ENCODE measurements at regions not wholly inside any gene's neighbourhood (a gene's known extent, or its start where the extent isn't known, plus 50 kb on each side); places are given as distances from the start of the nearest gene placed in this dataset.
A peak's percentile ranks its signal among the peaks of the same experiment; 100 is the strongest.

GRCh38 chr6:144753023-144753705, 468.0 kb downstream of the UTRN start:
- peak overlapping the region; percentile 42 for H3K4me3 Mint-ChIP-seq (ENCODE audit: unreplicated experiment)
- peak overlapping the region; percentile 62 for H3K27ac Mint-ChIP-seq (ENCODE audit: unreplicated experiment)
- DNase-seq = no peak
- H3K9me3 Mint-ChIP-seq (ENCODE audit: unreplicated experiment) = peaks cover 1% of the 10 kb centered on the region
- no peaks in the 10 kb centered on the region for H3K36me3 Mint-ChIP-seq (ENCODE audit: unreplicated experiment)
- H3K27me3 Mint-ChIP-seq (ENCODE audit: unreplicated experiment) = no peaks in the 10 kb centered on the region
- TF ChIP-seq CTCF (IDR thresholded peaks at IDR 0.05; ENCODE audit: partially characterized antibody, unreplicated experiment) = no peak
- peaks cover 17% of the 10 kb centered on the region for H3K4me1 Mint-ChIP-seq (ENCODE audit: low read depth, unreplicated experiment)

GRCh38 chr6:144756469-144756868, 471.3 kb downstream of the UTRN start:
- DNase-seq = no peak
- Mint-ChIP-seq H3K4me3 (ENCODE audit: unreplicated experiment) (no peak overlapping the region), H3K27ac (ENCODE audit: unreplicated experiment) (no peak overlapping the region), H3K36me3 (ENCODE audit: unreplicated experiment) (no peaks in the 10 kb centered on the region), H3K9me3 (ENCODE audit: unreplicated experiment) (peaks cover 1% of the 10 kb centered on the region), H3K27me3 (ENCODE audit: unreplicated experiment) (no peaks in the 10 kb centered on the region), H3K4me1 (ENCODE audit: low read depth, unreplicated experiment) (peaks cover 16% of the 10 kb centered on the region)
- TF ChIP-seq CTCF (IDR thresholded peaks at IDR 0.05; ENCODE audit: partially characterized antibody, unreplicated experiment) = no peak

- Mint-ChIP-seq H3K27me3 (ENCODE audit: unreplicated experiment) (no peaks in the 10 kb centered on the region), H3K4me3 (ENCODE audit: unreplicated experiment) (no peak overlapping the region), H3K4me1 (ENCODE audit: low read depth, unreplicated experiment) (peaks cover 19% of the 10 kb centered on the region), H3K9me3 (ENCODE audit: unreplicated experiment) (peaks cover 1% of the 10 kb centered on the region), H3K36me3 (ENCODE audit: unreplicated experiment) (no peaks in the 10 kb centered on the region), H3K27ac (ENCODE audit: unreplicated experiment) (no peak overlapping the region)
- no peak for DNase-seq
- TF ChIP-seq CTCF (IDR thresholded peaks at IDR 0.05; ENCODE audit: partially characterized antibody, unreplicated experiment) = no peak
These were observed 472.2 kb downstream of the UTRN start for GRCh38 chr6:144757299-144757698.

- no peaks in the 10 kb centered on the region for H3K27me3 Mint-ChIP-seq (ENCODE audit: unreplicated experiment)
- peaks cover 1% of the 10 kb centered on the region for H3K9me3 Mint-ChIP-seq (ENCODE audit: unreplicated experiment)
- H3K4me1 Mint-ChIP-seq (ENCODE audit: low read depth, unreplicated experiment) = peaks cover 21% of the 10 kb centered on the region
- no peak overlapping the region for H3K27ac Mint-ChIP-seq (ENCODE audit: unreplicated experiment)
- no peak overlapping the region for H3K4me3 Mint-ChIP-seq (ENCODE audit: unreplicated experiment)
- no peak for DNase-seq
- TF ChIP-seq CTCF (IDR thresholded peaks at IDR 0.05; ENCODE audit: partially characterized antibody, unreplicated experiment) = no peak
- no peaks in the 10 kb centered on the region for H3K36me3 Mint-ChIP-seq (ENCODE audit: unreplicated experiment)
These were observed 472.6 kb downstream of the UTRN start for GRCh38 chr6:144757730-144758129.

GRCh38 chr6:144758602-144759001, 473.5 kb downstream of the UTRN start:
- H3K27me3 Mint-ChIP-seq (ENCODE audit: unreplicated experiment) = no peaks in the 10 kb centered on the region
- no peak overlapping the region for H3K4me3 Mint-ChIP-seq (ENCODE audit: unreplicated experiment)
- DNase-seq = no peak
- peaks cover 1% of the 10 kb centered on the region for H3K9me3 Mint-ChIP-seq (ENCODE audit: unreplicated experiment)
- no peak overlapping the region for H3K27ac Mint-ChIP-seq (ENCODE audit: unreplicated experiment)
- TF ChIP-seq CTCF (IDR thresholded peaks at IDR 0.05; ENCODE audit: partially characterized antibody, unreplicated experiment) = no peak
- H3K36me3 Mint-ChIP-seq (ENCODE audit: unreplicated experiment) = no peaks in the 10 kb centered on the region
- H3K4me1 Mint-ChIP-seq (ENCODE audit: low read depth, unreplicated experiment) = peaks cover 19% of the 10 kb centered on the region
